ENCODE measurements at regions not wholly inside any gene's neighbourhood (a gene's known extent, or its start where the extent isn't known, plus 50 kb on each side); places are given as distances from the start of the nearest gene placed in this dataset.

GRCh38 chr3:64329037-64329436 lies 103.8 kb upstream of the PRICKLE2 start:
- Mint-ChIP-seq H3K9me3 (peaks cover 5% of the 10 kb centered on the region), H3K27me3 (peaks cover 5% of the 10 kb centered on the region), H3K4me3 (no peak overlapping the region), H3K36me3 (peaks cover 9% of the 10 kb centered on the region), H3K4me1 (ENCODE audit: unreplicated experiment) (peaks cover 26% of the 10 kb centered on the region), H3K27ac (no peak overlapping the region)
- DNase-seq (ENCODE audit: extremely low spot score, unreplicated experiment): no peak
- peak; percentile 18 for TF ChIP-seq CTCF (conservative IDR thresholded peaks at IDR 0.05)

- Mint-ChIP-seq H3K4me3 (no peak overlapping the region), H3K27me3 (peaks cover 5% of the 10 kb centered on the region), H3K36me3 (peaks cover 9% of the 10 kb centered on the region), H3K27ac (no peak overlapping the region), H3K4me1 (ENCODE audit: unreplicated experiment) (peaks cover 28% of the 10 kb centered on the region), H3K9me3 (peaks cover 5% of the 10 kb centered on the region)
- TF ChIP-seq CTCF (conservative IDR thresholded peaks at IDR 0.05): no peak
- no peak for DNase-seq (ENCODE audit: extremely low spot score, unreplicated experiment)
Measured at GRCh38 chr3:64327100-64327804, 102.0 kb upstream of the PRICKLE2 start.

GRCh38 chr3:64321747-64322146 lies 96.5 kb upstream of the PRICKLE2 start:
- H3K27me3 Mint-ChIP-seq: no peaks in the 10 kb centered on the region
- peaks cover 5% of the 10 kb centered on the region for H3K9me3 Mint-ChIP-seq
- peaks cover 24% of the 10 kb centered on the region for H3K4me1 Mint-ChIP-seq (ENCODE audit: unreplicated experiment)
- peak overlapping the region; percentile 89 for H3K27ac Mint-ChIP-seq
- peaks cover 4% of the 10 kb centered on the region for H3K36me3 Mint-ChIP-seq
- no peak for DNase-seq (ENCODE audit: extremely low spot score, unreplicated experiment)
- H3K4me3 Mint-ChIP-seq: no peak overlapping the region
- TF ChIP-seq CTCF (conservative IDR thresholded peaks at IDR 0.05): no peak

- peaks cover 24% of the 10 kb centered on the region for H3K4me1 Mint-ChIP-seq (ENCODE audit: unreplicated experiment)
- H3K27me3 Mint-ChIP-seq: no peaks in the 10 kb centered on the region
- no peaks in the 10 kb centered on the region for H3K36me3 Mint-ChIP-seq
- no peak for DNase-seq (ENCODE audit: extremely low spot score, unreplicated experiment)
- no peak overlapping the region for H3K27ac Mint-ChIP-seq
- TF ChIP-seq CTCF (conservative IDR thresholded peaks at IDR 0.05): no peak
- H3K9me3 Mint-ChIP-seq: no peaks in the 10 kb centered on the region
- H3K4me3 Mint-ChIP-seq: no peak overlapping the region
Measured at GRCh38 chr3:64319391-64319790, 94.1 kb upstream of the PRICKLE2 start.

GRCh38 chr3:64318668-64319271 lies 93.5 kb upstream of the PRICKLE2 start:
- no peak for DNase-seq (ENCODE audit: extremely low spot score, unreplicated experiment)
- Mint-ChIP-seq H3K36me3 (no peaks in the 10 kb centered on the region), H3K4me1 (ENCODE audit: unreplicated experiment) (peaks cover 24% of the 10 kb centered on the region), H3K9me3 (no peaks in the 10 kb centered on the region), H3K4me3 (no peak overlapping the region), H3K27ac (no peak overlapping the region), H3K27me3 (no peaks in the 10 kb centered on the region)
- TF ChIP-seq CTCF (conservative IDR thresholded peaks at IDR 0.05): no peak

Measured in type B pancreatic cell (in vitro differentiated cells).